Tibial nerve (tissue), 4 donors: ENCODE measurements at regions not wholly inside any gene's neighbourhood (a gene's known extent, or its start where the extent isn't known, plus 50 kb on each side); places are given as distances from the start of the nearest gene placed in this dataset.

Experiments used
- DNase-seq, 2 donors: peaks; one replicate each; pipeline ENCODE4 v3.0.0-alpha.2; 2019; ENCODE audit warnings: low spot score in 2 of 2
- H3K27ac ChIP-seq, 4 donors: fragments of 200-600 bp; sonication (generic) in 3 of 4; one replicate each; pipeline ENCODE4 v1.5.1; 2017 to 2019; ENCODE audit warnings: mild to moderate bottlenecking in 1 of 4
- H3K27me3 ChIP-seq, 2 donors: fragments of 200-600 bp; sonication (generic) in 1 of 2; one replicate each; pipeline versions ENCODE4 v1.5.1 to v1.6.0; 2017 to 2019
- H3K36me3 ChIP-seq, 3 donors: fragments of 200-600 bp; sonication (generic); one replicate each; pipeline ENCODE4 v1.5.1; 2018 to 2019
- H3K4me1 ChIP-seq, 4 donors: fragments of 200-600 bp; sonication (generic) in 3 of 4; one replicate each; pipeline ENCODE4 v1.5.1; 2017 to 2019
- H3K4me3 ChIP-seq, 4 donors: fragments of 200-600 bp; sonication (generic) in 3 of 4; one replicate each; pipeline ENCODE4 v1.5.1; 2017 to 2019; ENCODE audit warnings: mild to moderate bottlenecking in 1 of 4, moderate library complexity in 1 of 4
- H3K9me3 ChIP-seq, 4 donors: fragments of 200-600 bp; sonication (generic) in 3 of 4; one replicate each; pipeline ENCODE4 v1.5.1; 2017 to 2019
- CTCF ChIP-seq, 5 experiments: fragments of 200-600 bp in 3 of 5; fragments of 450-650 bp in 2 of 5; sonication (generic) in 3 of 5; IDR thresholded peaks; one replicate each; pipeline ENCODE4 v1.5.1; 2016 to 2019; ENCODE audit warnings: antibody characterized with exemption in 5 of 5, mild to moderate bottlenecking in 3 of 5, moderate library complexity in 2 of 5
- EP300 ChIP-seq, 2 donors: sonication (generic); formaldehyde crosslinking; IDR thresholded peaks; one replicate each; pipeline ENCODE4 v1.6.1; 2017; ENCODE audit warnings: antibody characterized with exemption in 2 of 2, mild to moderate bottlenecking in 1 of 2
- POLR2A ChIP-seq, 2 donors: fragments of 450-650 bp; IDR thresholded peaks; one replicate each; pipeline ENCODE4 v1.6.1; 2017; ENCODE audit warnings: antibody characterized with exemption in 2 of 2, mild to moderate bottlenecking in 2 of 2, moderate library complexity in 2 of 2
- WGBS, 2 donors: methylation state at CpG; one replicate each; pipeline ENCODE4 v1.1.5; 2018; 5-methylcytosine and 5-hydroxymethylcytosine counted together

- peaks cover 0 to 34% (median 5%) of the 10 kb centered on the region in 4 donors for H3K4me1 ChIP-seq
- no peak overlapping the region for H3K4me3 ChIP-seq
- 50 to 59% methylated on average over 8 of the region's 8 CpGs for WGBS, 2 donors
- no peaks in the 10 kb centered on the region for H3K9me3 ChIP-seq
- no peaks in the 10 kb centered on the region for H3K27me3 ChIP-seq
- DNase-seq, result no peak
- H3K36me3 ChIP-seq, result no peaks in the 10 kb centered on the region
- no peak for TF ChIP-seq CTCF (IDR thresholded peaks at IDR 0.05)
- TF ChIP-seq EP300 (IDR thresholded peaks at IDR 0.05), result peak in 1 of 2 donors; percentile 26
- no peak overlapping the region for H3K27ac ChIP-seq
Observed at GRCh38 chr14:76929927-76930326, 98.6 kb downstream of the IRF2BPL start.

GRCh38 chr14:76927971-76928700 lies 100.4 kb downstream of the IRF2BPL start:
- no peak for TF ChIP-seq CTCF (IDR thresholded peaks at IDR 0.05)
- TF ChIP-seq POLR2A (IDR thresholded peaks at IDR 0.05), result no peak
- no peak for TF ChIP-seq EP300 (IDR thresholded peaks at IDR 0.05)
- H3K4me1 ChIP-seq, result peaks cover 0 to 52% (median 6%) of the 10 kb centered on the region in 4 donors
- 76 to 77% methylated on average over 8 of the region's 8 CpGs for WGBS, 2 donors
- no peaks in the 10 kb centered on the region for H3K27me3 ChIP-seq
- H3K4me3 ChIP-seq, result no peak overlapping the region
- H3K36me3 ChIP-seq, result no peaks in the 10 kb centered on the region
- no peak for DNase-seq
- no peak overlapping the region for H3K27ac ChIP-seq
- H3K9me3 ChIP-seq, result no peaks in the 10 kb centered on the region

- no peak overlapping the region for H3K4me3 ChIP-seq
- H3K4me1 ChIP-seq, result peaks cover 0 to 67% (median 16%) of the 10 kb centered on the region in 4 donors
- peak; percentile 47 to 63 for DNase-seq
Observed at GRCh38 chr14:76926521-76927251, 100.5 kb downstream of the LRRC74A start.

GRCh38 chr14:76925097-76925441 lies 98.9 kb downstream of the LRRC74A start:
- H3K27ac ChIP-seq, result peak overlapping the region in 2 of 4 donors; percentile 31 to 61
- H3K4me1 ChIP-seq, result peaks cover 0 to 82% (median 26%) of the 10 kb centered on the region in 4 donors
- H3K4me3 ChIP-seq, result no peak overlapping the region
- no peak for TF ChIP-seq EP300 (IDR thresholded peaks at IDR 0.05)
- no peak for DNase-seq
- no peaks in the 10 kb centered on the region for H3K27me3 ChIP-seq
- 54 to 58% methylated on average over 9 of the region's 9 CpGs for WGBS, 2 donors
- H3K36me3 ChIP-seq, result no peaks in the 10 kb centered on the region
- H3K9me3 ChIP-seq, result no peaks in the 10 kb centered on the region

More at GRCh38 chr14:76926521-76927251, 100.5 kb downstream of the LRRC74A start:
- 41 to 44% methylated on average over 6 to 7 of the region's 7 CpGs for WGBS, 2 donors
- no peak for TF ChIP-seq POLR2A (IDR thresholded peaks at IDR 0.05)
- TF ChIP-seq EP300 (IDR thresholded peaks at IDR 0.05), result no peak
- TF ChIP-seq CTCF (IDR thresholded peaks at IDR 0.05), result no peak
- Histone ChIP-seq H3K27me3 (no peaks in the 10 kb centered on the region), H3K9me3 (no peaks in the 10 kb centered on the region), H3K36me3 (no peaks in the 10 kb centered on the region), H3K27ac (peak overlapping the region in 2 of 4 donors; percentile 20 to 56)

GRCh38 chr14:76924371-76925096 lies 98.3 kb downstream of the LRRC74A start:
- Histone ChIP-seq H3K9me3 (no peaks in the 10 kb centered on the region), H3K4me3 (no peak overlapping the region), H3K4me1 (peaks cover 0 to 87% (median 31%) of the 10 kb centered on the region in 4 donors), H3K27ac (peak overlapping the region in 2 of 4 donors; percentile 31 to 61), H3K27me3 (no peaks in the 10 kb centered on the region), H3K36me3 (no peaks in the 10 kb centered on the region)
- WGBS, 2 donors, result 37 to 39% methylated on average over 12 to 15 of the region's 15 CpGs
- TF ChIP-seq CTCF (IDR thresholded peaks at IDR 0.05) (no peak), POLR2A (IDR thresholded peaks at IDR 0.05) (no peak), EP300 (IDR thresholded peaks at IDR 0.05) (no peak)
- no peak for DNase-seq
